H9 (cell line): ENCODE measurements at regions not wholly inside any gene's neighbourhood (a gene's known extent, or its start where the extent isn't known, plus 50 kb on each side); places are given as distances from the start of the nearest gene placed in this dataset.

ENCODE experiments used
- DNase-seq: peaks from one replicate; pipeline ENCODE4 v3.0.0-alpha.2; 2017
- H2AFZ ChIP-seq: one replicate; pipeline ENCODE4 v1.6.1; 2013; ENCODE audit warnings: mild to moderate bottlenecking, low read length, control low read depth, moderate library complexity
- H2AK5ac ChIP-seq: 2 replicates; pipeline ENCODE4 v1.6.1; 2013; ENCODE audit warnings: low read length, control low read depth, mixed read lengths; ENCODE audit not compliant: insufficient read length
- H2BK120ac ChIP-seq: one replicate; pipeline ENCODE4 v1.6.1; 2013; ENCODE audit warnings: low read depth, mild to moderate bottlenecking, low read length, control low read depth, inconsistent platforms; ENCODE audit not compliant: poor library complexity, severe bottlenecking
- H2BK12ac ChIP-seq: 2 replicates; pipeline ENCODE4 v1.6.1; 2013; ENCODE audit warnings: low read length, control low read depth, mixed read lengths, low read depth; ENCODE audit not compliant: insufficient read length
- H2BK15ac ChIP-seq: 2 replicates; pipeline ENCODE4 v1.6.1; 2013; ENCODE audit warnings: low read depth, low read length, control low read depth
- H2BK20ac ChIP-seq: one replicate; pipeline ENCODE4 v1.6.1; 2013; ENCODE audit warnings: low read depth, mild to moderate bottlenecking, low read length, control low read depth, inconsistent platforms; ENCODE audit not compliant: poor library complexity, severe bottlenecking
- H2BK5ac ChIP-seq: 2 replicates; pipeline ENCODE4 v1.6.1; 2013; ENCODE audit warnings: low read length, control low read depth, mixed read lengths; ENCODE audit not compliant: insufficient read length
- H3K14ac ChIP-seq: 2 replicates; pipeline ENCODE4 v1.6.1; 2013; ENCODE audit warnings: low read length, control low read depth; ENCODE audit not compliant: insufficient read depth
- H3K18ac ChIP-seq: 2 replicates; pipeline ENCODE4 v1.6.1; 2013; ENCODE audit warnings: low read depth, mild to moderate bottlenecking, mixed read lengths, low read length, control low read depth; ENCODE audit not compliant: insufficient read length
- H3K23ac ChIP-seq: 2 replicates; pipeline ENCODE4 v1.6.1; 2013; ENCODE audit warnings: low read length, control low read depth, mixed read lengths, low read depth; ENCODE audit not compliant: insufficient read length
- H3K23me2 ChIP-seq: 2 replicates; pipeline ENCODE4 v1.6.1; 2013; ENCODE audit warnings: low read depth, mild to moderate bottlenecking, mixed read lengths, low read length, control low read depth; ENCODE audit not compliant: insufficient read length, poor library complexity, severe bottlenecking
- H3K27ac ChIP-seq: 2 replicates; pipeline ENCODE4 v1.5.1; 2013; ENCODE audit warnings: low read length, control low read depth, mixed read lengths, low read depth; ENCODE audit not compliant: insufficient read length
- H3K27me3 ChIP-seq: 2 replicates; pipeline ENCODE4 v1.6.1; 2013; ENCODE audit warnings: low read length, control low read depth, inconsistent platforms; ENCODE audit not compliant: insufficient read depth
- H3K4ac ChIP-seq: 2 replicates; pipeline ENCODE4 v1.6.1; 2013; ENCODE audit warnings: low read depth, mild to moderate bottlenecking, control low read depth, inconsistent platforms, low read length, moderate library complexity
- H3K4me1 ChIP-seq: 2 replicates; pipeline ENCODE4 v1.6.1; 2013; ENCODE audit warnings: low read length, control low read depth, inconsistent platforms; ENCODE audit not compliant: insufficient read depth
- H3K4me2 ChIP-seq: 2 replicates; pipeline ENCODE4 v1.6.1; 2013; ENCODE audit warnings: low read length, control low read depth, mixed read lengths; ENCODE audit not compliant: insufficient read length, insufficient read depth
- H3K56ac ChIP-seq: 2 replicates; pipeline ENCODE4 v1.6.1; 2013; ENCODE audit warnings: low read depth, mild to moderate bottlenecking, mixed read lengths, low read length, control low read depth; ENCODE audit not compliant: insufficient read length
- H3K79me1 ChIP-seq: 2 replicates; pipeline ENCODE4 v1.6.1; 2013; ENCODE audit warnings: low read depth, mild to moderate bottlenecking, moderate library complexity, low read length, control low read depth, inconsistent platforms; ENCODE audit not compliant: insufficient read depth, poor library complexity, severe bottlenecking
- H3K79me2 ChIP-seq: 2 replicates; pipeline ENCODE4 v1.6.1; 2013; ENCODE audit warnings: low read length, control low read depth, inconsistent platforms; ENCODE audit not compliant: insufficient read depth
- H3K9ac ChIP-seq: 2 replicates; pipeline ENCODE4 v1.6.1; 2013; ENCODE audit warnings: low read length, control low read depth, mixed read lengths; ENCODE audit not compliant: insufficient read length; ENCODE audit errors: extremely low read depth
- H3K9me3 ChIP-seq: one replicate; pipeline ENCODE4 v1.6.1; 2013; ENCODE audit warnings: low read depth, low read length, inconsistent platforms; ENCODE audit not compliant: control insufficient read depth
- H3T11ph ChIP-seq: one replicate; pipeline ENCODE4 v1.6.1; 2013; ENCODE audit warnings: mild to moderate bottlenecking, low read length, control low read depth, inconsistent platforms
- H4K20me1 ChIP-seq: one replicate; pipeline ENCODE4 v1.6.1; 2013; ENCODE audit not compliant: control insufficient read depth, insufficient read length, insufficient read depth
- H4K5ac ChIP-seq: 2 replicates; pipeline ENCODE4 v1.6.1; 2013; ENCODE audit warnings: low read depth, mild to moderate bottlenecking, mixed read lengths, low read length, control low read depth; ENCODE audit not compliant: insufficient read length
- H4K8ac ChIP-seq: replicated peaks from 2 replicates; pipeline ENCODE4 v1.6.1; 2013; ENCODE audit warnings: low read length, control low read depth, mixed read lengths, low read depth; ENCODE audit not compliant: insufficient read length
- H4K91ac ChIP-seq: 2 replicates; pipeline ENCODE4 v1.6.1; 2013; ENCODE audit warnings: low read depth, mild to moderate bottlenecking, moderate library complexity, mixed read lengths, low read length, control low read depth; ENCODE audit not compliant: insufficient read length
- H3K27ac Mint-ChIP-seq, 3 experiments: 2 replicates in 2 of 3; 3 replicates in 1 of 3; pipeline ENCODE4 v1.8.0; 2020 to 2021; ENCODE audit warnings: mixed read lengths in 3 of 3, mild to moderate bottlenecking in 1 of 3, moderate library complexity in 1 of 3
- H3K27me3 Mint-ChIP-seq: 2 replicates; pipeline ENCODE4 v1.8.0; 2021; ENCODE audit warnings: low read depth, mild to moderate bottlenecking, moderate library complexity, mixed read lengths
- H3K36me3 Mint-ChIP-seq, 3 experiments: 2 replicates in 2 of 3; 3 replicates in 1 of 3; pipeline ENCODE4 v1.8.0; 2020 to 2021; ENCODE audit warnings: low read depth in 3 of 3, mixed read lengths in 3 of 3; ENCODE audit not compliant: insufficient read depth in 1 of 3
- H3K4me1 Mint-ChIP-seq, 2 experiments: 2 replicates each; pipeline ENCODE4 v1.8.0; 2020; ENCODE audit warnings: mixed read lengths in 2 of 2
- H3K4me3 Mint-ChIP-seq, 2 experiments: 2 replicates in 1 of 2; 3 replicates in 1 of 2; pipeline ENCODE4 v1.8.0; 2020 to 2021; ENCODE audit warnings: mild to moderate bottlenecking in 2 of 2, mixed read lengths in 2 of 2, moderate library complexity in 1 of 2
- H3K9me3 Mint-ChIP-seq, 2 experiments: 2 replicates in 1 of 2; 3 replicates in 1 of 2; pipeline ENCODE4 v1.8.0; 2020; ENCODE audit warnings: mild to moderate bottlenecking in 2 of 2, mixed read lengths in 2 of 2, moderate library complexity in 1 of 2
- CTCF ChIP-seq: fragments of 200-600 bp; sonication (generic); conservative IDR thresholded peaks from 3 replicates; pipeline ENCODE4 v1.8.0; 2021; ENCODE audit warnings: antibody characterized with exemption, mild to moderate bottlenecking
- WGBS: extraction: QIAGEN DNeasy Blood & Tissue Kit; methylation state at CpG from one replicate; pipeline ENCODE4 v1.1.7; 2013; ENCODE audit warnings: missing lambda C conversion rate, low lambda C conversion rate, mixed read lengths; ENCODE audit not compliant: insufficient read length; ENCODE audit errors: extremely low coverage; 5-methylcytosine and 5-hydroxymethylcytosine counted together

GRCh38 chr3:147662705-147663104 is 253.5 kb downstream of the ZIC1 start:
- no peaks in the 10 kb centered on the region for H3K79me1 ChIP-seq
- Mint-ChIP-seq H3K4me3 (no peak overlapping the region), H3K27ac (no peak overlapping the region), H3K9me3 (peaks cover 0 to 4% of the 10 kb centered on the region in 2 experiments; a peak in 2 of 5 replicates), H3K4me1 (no peaks in the 10 kb centered on the region), H3K36me3 (no peaks in the 10 kb centered on the region), H3K27me3 (no peaks in the 10 kb centered on the region; the same call in 1 of the 2 replicates)
- H4K20me1 ChIP-seq = no peaks in the 10 kb centered on the region
- no peak overlapping the region for H3K18ac ChIP-seq
- H3K9ac ChIP-seq = no peak overlapping the region
- H3K27ac ChIP-seq = no peak overlapping the region
- no peak for DNase-seq
- H2AFZ ChIP-seq = no peak overlapping the region
- H3K23me2 ChIP-seq = no peaks in the 10 kb centered on the region
- H3T11ph ChIP-seq = no peak overlapping the region
- no peak overlapping the region for H3K4me2 ChIP-seq
- H2BK15ac ChIP-seq = no peak overlapping the region
- WGBS = no CpG with 5 or more reads among the region's 1 CpG
- no peak for TF ChIP-seq CTCF
- H4K91ac ChIP-seq = no peak overlapping the region
- no peak overlapping the region for H2BK20ac ChIP-seq
- no peak overlapping the region for H3K56ac ChIP-seq
- no peak overlapping the region for H3K4ac ChIP-seq
- H3K4me1 ChIP-seq = no peaks in the 10 kb centered on the region
- no peak overlapping the region for H3K14ac ChIP-seq
- no peaks in the 10 kb centered on the region for H3K27me3 ChIP-seq
- H2BK5ac ChIP-seq = no peak overlapping the region
- no peak overlapping the region for H2BK12ac ChIP-seq
- no peak overlapping the region for H4K5ac ChIP-seq
- H4K8ac ChIP-seq = no peak overlapping the region
- H2BK120ac ChIP-seq = no peak overlapping the region
- no peak overlapping the region for H2AK5ac ChIP-seq
- no peak overlapping the region for H3K23ac ChIP-seq
- no peaks in the 10 kb centered on the region for H3K79me2 ChIP-seq
- H3K9me3 ChIP-seq = no peaks in the 10 kb centered on the region
